IMR-90 (cell line): ENCODE measurements at regions not wholly inside any gene's neighbourhood (a gene's known extent, or its start where the extent isn't known, plus 50 kb on each side); places are given as distances from the start of the nearest gene placed in this dataset.

Experiments
- ATAC-seq: fragments of 200-7000 bp; cut with Tn5 transposase; 2 replicates; pipeline ENCODE4 v1.9.1; 2020; ENCODE audit warnings: low read depth, mild to moderate bottlenecking, moderate library complexity
- BruUV-seq: library from RNA; stranded (reverse); fragments of 400-500 nt; replicated peaks from 2 replicates; lab custom pipeline; 2021; lab: Mats Ljungman, UMichigan
- CTCF ChIA-PET: fragments of 300-600 bp; formaldehyde crosslinking; extraction: SDS; loops from one replicate; lab custom pipeline; 2021; ENCODE audit warnings: antibody characterized with exemption; lab: Yijun Ruan, JAX
- POLR2A ChIA-PET: fragments of 300-600 bp; sonication (Branson Sonifier 250); formaldehyde crosslinking; loops from one replicate; lab custom pipeline; 2022; ENCODE audit warnings: antibody characterized with exemption; ENCODE audit not compliant: unreplicated experiment; lab: Charles Lee
- DNase-seq: peaks from one replicate; pipeline ENCODE4 v3.0.0; 2013
- H2AFZ ChIP-seq: replicated peaks from 2 replicates; pipeline ENCODE3; 2013; ENCODE audit warnings: low read length, mild to moderate bottlenecking; ENCODE audit not compliant: poor library complexity
- H2AK5ac ChIP-seq: 2 replicates; pipeline ENCODE4 v1.6.1; 2013; ENCODE audit warnings: low read depth, low read length, inconsistent platforms
- H2AK9ac ChIP-seq: replicated peaks from 2 replicates; pipeline ENCODE3; 2013; ENCODE audit warnings: mild to moderate bottlenecking, low read depth, low read length, moderate library complexity; ENCODE audit not compliant: poor library complexity
- H2BK120ac ChIP-seq: 2 replicates; pipeline ENCODE4 v1.6.1; 2013; ENCODE audit warnings: low read depth, low read length, inconsistent platforms
- H2BK15ac ChIP-seq: 3 replicates; pipeline ENCODE4 v1.6.1; 2013; ENCODE audit warnings: low read depth, low read length, inconsistent platforms
- H2BK20ac ChIP-seq: 2 replicates; pipeline ENCODE4 v1.6.1; 2013; ENCODE audit warnings: low read depth, mild to moderate bottlenecking, inconsistent platforms, low read length, moderate library complexity
- H2BK5ac ChIP-seq: 2 replicates; pipeline ENCODE4 v1.6.1; 2013; ENCODE audit warnings: mild to moderate bottlenecking, low read depth, low read length, inconsistent platforms; ENCODE audit not compliant: poor library complexity, severe bottlenecking
- H3K14ac ChIP-seq: replicated peaks from 2 replicates; pipeline ENCODE4 v1.6.1; 2013; ENCODE audit warnings: low read depth, low read length, inconsistent platforms
- H3K18ac ChIP-seq: 2 replicates; pipeline ENCODE4 v1.6.1; 2013; ENCODE audit warnings: low read depth, low read length, control low read depth
- H3K23ac ChIP-seq: 2 replicates; pipeline ENCODE4 v1.6.1; 2013; ENCODE audit warnings: low read depth, low read length, inconsistent platforms
- H3K27ac ChIP-seq: 2 replicates; pipeline ENCODE4 v1.5.1; 2013; ENCODE audit warnings: mild to moderate bottlenecking, control low read depth, low read length; ENCODE audit not compliant: insufficient read depth
- H3K27me3 ChIP-seq: 2 replicates; pipeline ENCODE4 v1.6.1; 2013; ENCODE audit warnings: low read length; ENCODE audit not compliant: control insufficient read depth, insufficient read depth
- H3K36me3 ChIP-seq: 2 replicates; pipeline ENCODE4 v1.6.1; 2013; ENCODE audit warnings: low read length, mixed read lengths; ENCODE audit not compliant: control insufficient read depth, insufficient read depth
- H3K4ac ChIP-seq: 2 replicates; pipeline ENCODE4 v1.6.1; 2013; ENCODE audit warnings: low read depth, low read length, inconsistent platforms
- H3K4me1 ChIP-seq: 2 replicates; pipeline ENCODE4 v1.6.1; 2013; ENCODE audit warnings: low read length, mixed read lengths; ENCODE audit not compliant: control insufficient read depth, insufficient read depth
- H3K4me2 ChIP-seq: 2 replicates; pipeline ENCODE4 v1.6.1; 2013; ENCODE audit warnings: low read depth, mild to moderate bottlenecking, control low read depth, low read length, moderate library complexity
- H3K4me3 ChIP-seq: 2 replicates; pipeline ENCODE4 v1.5.1; 2013; ENCODE audit warnings: low read depth, mild to moderate bottlenecking, control low read depth, low read length, moderate library complexity; ENCODE audit not compliant: insufficient read depth
- H3K56ac ChIP-seq: 2 replicates; pipeline ENCODE4 v1.6.1; 2013; ENCODE audit warnings: low read length, inconsistent platforms; ENCODE audit not compliant: insufficient read depth; ENCODE audit errors: extremely low read depth
- H3K79me1 ChIP-seq, 2 experiments: 2 replicates each; pipeline ENCODE4 v1.6.1; 2013; ENCODE audit warnings: low read length in 2 of 2, inconsistent platforms in 1 of 2, low read depth in 1 of 2
- H3K9ac ChIP-seq: 2 replicates; pipeline ENCODE4 v1.6.1; 2013; ENCODE audit warnings: low read depth, low read length, control low read depth
- H3K9me1 ChIP-seq: 2 replicates; pipeline ENCODE4 v1.6.1; 2013; ENCODE audit warnings: low read length, inconsistent platforms; ENCODE audit not compliant: insufficient read depth
- H3K9me3 ChIP-seq: 2 replicates; pipeline ENCODE4 v1.6.1; 2013; ENCODE audit warnings: low read length; ENCODE audit not compliant: control insufficient read depth, insufficient read depth
- H4K20me1 ChIP-seq: 2 replicates; pipeline ENCODE4 v1.6.1; 2013; ENCODE audit warnings: low read length, inconsistent platforms; ENCODE audit not compliant: insufficient read depth
- H4K5ac ChIP-seq: 2 replicates; pipeline ENCODE4 v1.6.1; 2013; ENCODE audit warnings: mild to moderate bottlenecking, low read depth, low read length, control low read depth
- H4K8ac ChIP-seq, 2 experiments: 2 replicates each; pipeline ENCODE4 v1.6.1; 2013; ENCODE audit warnings: low read depth in 2 of 2, low read length in 2 of 2, control low read depth in 1 of 2, inconsistent platforms in 1 of 2
- H4K91ac ChIP-seq: 2 replicates; pipeline ENCODE4 v1.6.1; 2013; ENCODE audit warnings: low read depth, low read length, inconsistent platforms; ENCODE audit not compliant: insufficient read depth
- BHLHE40 ChIP-seq: fragments of 150-350 bp; IDR thresholded peaks from 2 replicates; pipeline ENCODE4 v1.6.1; 2016; ENCODE audit warnings: mild to moderate bottlenecking, low read depth, low read length
- CEBPB ChIP-seq: IDR thresholded peaks from 2 replicates; pipeline ENCODE4 v1.6.1; 2012; ENCODE audit warnings: low read depth, low read length, improper control_type of control experiment
- FOS ChIP-seq: fragments of 150-350 bp; IDR thresholded peaks from 2 replicates; pipeline ENCODE4 v1.6.1; 2016; ENCODE audit warnings: low read depth, low read length
- MAFK ChIP-seq: IDR thresholded peaks from 2 replicates; pipeline ENCODE4 v1.6.1; 2012; ENCODE audit warnings: low read depth, low read length, improper control_type of control experiment
- MAZ ChIP-seq: IDR thresholded peaks from 2 replicates; pipeline ENCODE4 v1.6.1; 2012; ENCODE audit warnings: low read depth, mild to moderate bottlenecking, low read length, improper control_type of control experiment, moderate library complexity, borderline replicate concordance
- NFE2L2 ChIP-seq: fragments of 150-350 bp; IDR thresholded peaks from 2 replicates; pipeline ENCODE4 v1.6.1; 2016; ENCODE audit warnings: low read depth, mild to moderate bottlenecking, low read length
- RAD21 ChIP-seq: IDR thresholded peaks from 2 replicates; pipeline ENCODE4 v1.6.1; 2012; ENCODE audit warnings: low read length, improper control_type of control experiment
- RCOR1 ChIP-seq: IDR thresholded peaks from 2 replicates; pipeline ENCODE4 v1.6.1; 2012; ENCODE audit warnings: mild to moderate bottlenecking, low read length, improper control_type of control experiment; ENCODE audit not compliant: insufficient replicate concordance
- dilution Hi-C: fragments of 300-500 bp; cut with HindIII; formaldehyde crosslinking; loops from one replicate; pipeline ENCODE4 v1.14.3; 2018; ENCODE audit warnings: low sequenced_read_pairs; ENCODE audit not compliant: unreplicated experiment
- in situ Hi-C: fragments of 300-500 bp; cut with MboI; formaldehyde crosslinking; loops from 3 replicates; pipeline ENCODE4 v1.14.3; 2019; ENCODE audit warnings: low sequenced_read_pairs, inconsistent platforms, mixed read lengths
- intact Hi-C: fragments of 100-400 bp; cut with micrococcal nuclease; formaldehyde crosslinking; loops from 2 replicates; pipeline ENCODE4 v1.10.0; 2022
- TF ChIP-seq, protein P1 (sequence below): fragments of 150-350 bp; IDR thresholded peaks from 2 replicates; pipeline ENCODE4 v1.6.1; 2017; ENCODE audit warnings: mild to moderate bottlenecking, antibody characterized with exemption, low read length, low read depth

DNA sequence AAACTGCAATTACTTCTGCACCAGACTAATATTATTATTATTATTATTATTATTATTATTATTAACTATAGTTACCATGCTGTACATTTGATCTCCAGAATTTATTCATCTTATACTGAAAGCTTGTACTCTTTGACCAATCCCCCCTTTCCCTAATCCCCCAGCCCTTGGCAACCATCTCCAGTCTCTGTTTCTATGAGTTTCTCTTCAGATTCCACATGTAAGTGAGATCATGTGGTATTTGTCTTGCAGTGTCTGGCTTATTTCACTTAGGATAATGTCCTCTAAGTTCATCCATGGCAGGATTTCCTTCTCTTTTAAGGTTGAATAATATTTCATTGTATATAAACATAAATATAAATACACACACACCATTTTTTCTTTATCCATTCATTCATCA lies 287.0 kb upstream of the DAB2 start:
- Histone ChIP-seq H3K14ac (no peak overlapping the region), H3K56ac (no peak overlapping the region), H3K4ac (no peak overlapping the region), H3K9me3 (no peaks in the 10 kb centered on the region), H3K27ac (no peak overlapping the region), H4K8ac (no peak overlapping the region), H2BK15ac (no peak overlapping the region), H2AK5ac (no peak overlapping the region), H2BK20ac (no peak overlapping the region), H3K4me2 (no peak overlapping the region), H3K27me3 (no peaks in the 10 kb centered on the region), H3K23ac (no peak overlapping the region), H2BK5ac (no peak overlapping the region), H3K36me3 (no peaks in the 10 kb centered on the region), H3K18ac (no peak overlapping the region), H3K4me3 (no peak overlapping the region), H3K4me1 (peaks cover 6% of the 10 kb centered on the region; the same call in 1 of the 2 replicates), H2BK120ac (no peak overlapping the region), H2AFZ (no peak overlapping the region), H3K9ac (no peak overlapping the region), H4K20me1 (no peaks in the 10 kb centered on the region), H3K79me1 (no peaks in the 10 kb centered on the region), H3K9me1 (no peaks in the 10 kb centered on the region), H4K91ac (no peak overlapping the region), H2AK9ac (no peak overlapping the region), H4K5ac (no peak overlapping the region)
- DNase-seq: no peak
- no peak for ATAC-seq
- CTCF ChIA-PET: no interaction called here
- in situ Hi-C loops (loop anchor here (5.0 kb wide), 1 partner anchor 240 kb away; no protein-coding TSS in a partner anchor), intact Hi-C loops (loop anchor here (5.0 to 10.0 kb wide), 5 partner anchors 130 to 1163 kb away; no protein-coding TSS in a partner anchor), dilution Hi-C loops (no loop called here)
- POLR2A ChIA-PET: no interaction called here
- no TSS peak for BruUV-seq
- TF ChIP-seq NFE2L2 (no peak), MAFK (no peak), MAZ (no peak), BHLHE40 (no peak), RCOR1 (no peak), RAD21 (no peak), FOS (no peak), CEBPB (no peak)
- TF ChIP-seq, protein P1, sequence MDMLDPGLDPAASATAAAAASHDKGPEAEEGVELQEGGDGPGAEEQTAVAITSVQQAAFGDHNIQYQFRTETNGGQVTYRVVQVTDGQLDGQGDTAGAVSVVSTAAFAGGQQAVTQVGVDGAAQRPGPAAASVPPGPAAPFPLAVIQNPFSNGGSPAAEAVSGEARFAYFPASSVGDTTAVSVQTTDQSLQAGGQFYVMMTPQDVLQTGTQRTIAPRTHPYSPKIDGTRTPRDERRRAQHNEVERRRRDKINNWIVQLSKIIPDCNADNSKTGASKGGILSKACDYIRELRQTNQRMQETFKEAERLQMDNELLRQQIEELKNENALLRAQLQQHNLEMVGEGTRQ: no peak
